ENCODE measurements at regions not wholly inside any gene's neighbourhood (a gene's known extent, or its start where the extent isn't known, plus 50 kb on each side); places are given as distances from the start of the nearest gene placed in this dataset.
"Not testable (repeated sequence)": the region's sequence is repeated elsewhere in the genome, so short reads cannot be mapped to it uniquely, and the experiment has no call there.

DNA sequence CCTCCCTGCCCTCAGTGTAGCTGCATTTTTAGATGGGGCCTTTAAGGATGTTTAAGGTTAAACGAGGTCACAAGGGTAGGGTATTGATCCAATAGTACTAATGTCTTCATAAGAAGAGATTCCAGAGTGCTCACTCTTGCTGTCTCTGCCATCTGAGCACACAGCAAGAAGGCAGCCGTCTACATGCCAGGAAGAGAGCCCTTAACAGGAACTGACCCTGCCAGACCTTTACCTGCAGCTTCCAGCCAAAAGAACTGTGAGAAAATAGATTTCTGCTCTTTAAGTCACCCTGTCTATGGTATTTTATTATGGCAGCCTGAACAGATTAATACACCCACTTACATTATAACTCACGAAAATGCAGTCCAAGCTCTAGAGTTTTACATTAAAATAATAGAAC, 685.3 kb upstream of the MARCKS start:
- no peak for FAIRE-seq

DNA sequence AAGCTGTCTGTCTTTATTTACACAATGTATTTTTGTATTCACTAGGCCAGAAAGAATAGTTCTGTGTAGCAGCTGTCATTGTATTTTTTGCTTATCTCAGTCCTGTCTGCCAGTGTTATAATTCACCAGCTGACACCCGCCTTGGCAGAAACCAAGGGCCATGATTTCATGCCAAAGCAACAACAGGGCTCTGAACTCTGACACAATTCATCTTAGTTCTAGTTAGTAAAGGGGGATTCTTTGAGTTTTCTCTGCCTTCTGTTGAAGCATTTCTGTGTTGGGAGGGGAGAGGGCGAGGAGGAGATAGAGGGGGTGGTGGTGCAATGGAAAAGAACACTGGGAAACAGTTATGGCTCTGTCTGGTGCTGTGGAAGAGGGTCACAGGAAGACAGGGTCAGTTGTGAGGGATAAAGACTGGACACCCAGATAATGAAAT, 684.6 kb upstream of the MARCKS start:
- no peak for FAIRE-seq

GRCh38 chr6:113178349-113178748, 678.8 kb upstream of the MARCKS start:
- FAIRE-seq = no peak

DNA sequence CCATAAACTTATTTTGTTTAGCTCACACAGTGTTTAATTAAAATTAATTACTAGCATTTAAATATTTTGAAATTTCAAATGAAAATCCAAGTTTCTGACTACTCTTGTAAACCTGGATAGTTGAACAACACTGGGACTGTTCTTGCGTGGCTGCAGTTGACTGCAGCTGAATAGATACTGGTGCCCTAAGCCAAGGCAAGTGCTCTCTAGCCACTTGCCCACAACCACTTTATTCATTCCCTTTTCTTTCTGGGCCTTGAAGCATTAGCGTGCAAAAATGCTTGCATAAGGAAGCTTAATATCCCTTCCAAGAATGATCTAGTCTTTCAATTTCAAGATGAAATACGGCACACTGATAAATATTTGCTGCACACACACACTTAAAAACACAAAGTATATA, 676.0 kb upstream of the MARCKS start:
- FAIRE-seq = no peak

- FAIRE-seq = no peak
These were observed 674.6 kb upstream of the MARCKS start for GRCh38 chr6:113182370-113183141.

- no peak for FAIRE-seq
These were observed 672.9 kb upstream of the MARCKS start for GRCh38 chr6:113184291-113184690.

DNA sequence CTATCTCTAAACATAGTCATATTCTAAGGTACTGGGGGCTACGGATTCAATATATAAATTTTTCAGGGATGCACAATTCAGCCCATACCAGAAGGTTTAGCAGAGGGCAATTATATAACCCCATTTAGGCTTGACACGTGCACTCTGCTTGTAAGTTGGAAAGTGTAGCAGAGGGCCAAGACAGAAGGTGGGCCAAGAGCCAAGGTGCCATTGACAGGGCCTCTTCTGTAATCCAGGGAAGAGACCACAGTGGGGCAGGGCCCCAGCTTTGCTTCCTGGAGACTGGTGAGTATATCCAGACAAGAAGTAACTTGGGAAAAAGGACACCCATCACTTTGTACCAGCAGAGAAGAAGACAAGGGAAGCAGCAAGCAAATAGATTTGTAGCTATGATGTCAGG, 672.4 kb upstream of the MARCKS start:
- FAIRE-seq = no peak

- no peak for FAIRE-seq
These were observed 671.8 kb upstream of the MARCKS start for GRCh38 chr6:113185299-113185698.

- no peak for FAIRE-seq
These were observed 669.5 kb upstream of the MARCKS start for GRCh38 chr6:113187661-113188060.

DNA sequence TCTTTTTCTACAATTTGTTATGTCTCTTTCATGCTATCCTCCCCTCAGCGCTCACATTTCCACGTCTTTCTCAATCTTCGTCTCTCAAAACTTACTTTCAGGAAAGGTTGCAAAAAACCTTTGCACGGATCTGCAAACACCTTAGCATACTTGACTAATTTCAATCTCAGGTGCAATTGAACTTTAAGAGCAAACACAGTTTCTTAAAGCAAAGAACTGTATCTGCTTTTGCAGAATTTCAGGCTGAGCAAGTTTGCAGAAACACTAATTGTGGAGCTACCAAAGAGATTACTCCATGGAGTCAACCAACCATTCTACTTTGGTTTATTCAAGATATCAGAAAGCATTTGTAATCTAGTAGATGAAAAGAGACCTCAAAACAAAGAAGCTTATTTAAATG, 668.2 kb upstream of the MARCKS start:
- FAIRE-seq = no peak

- FAIRE-seq = no peak
These were observed 667.0 kb upstream of the MARCKS start for GRCh38 chr6:113190170-113190569.

DNA sequence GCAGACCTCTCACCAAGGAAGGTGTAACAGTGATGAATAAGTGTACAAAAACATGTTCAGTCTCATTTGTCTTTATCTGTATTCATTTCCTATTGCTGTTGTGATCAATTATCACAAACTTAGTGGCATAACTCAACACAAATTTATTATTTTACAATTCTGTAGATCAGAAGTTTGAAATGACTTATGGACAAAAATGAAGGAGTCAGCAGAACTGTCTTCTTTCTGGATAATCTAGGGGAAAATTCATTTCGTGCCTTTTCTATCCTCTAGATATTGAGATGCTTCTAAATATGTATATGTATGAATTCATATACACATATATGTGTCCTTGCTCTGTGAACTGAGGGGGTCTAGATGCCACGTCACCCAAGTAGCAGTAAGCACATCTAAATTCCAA, 663.1 kb upstream of the MARCKS start:
- FAIRE-seq = no peak

- no peak for FAIRE-seq
These were observed 654.1 kb upstream of the MARCKS start for GRCh38 chr6:113202852-113203714.

DNA sequence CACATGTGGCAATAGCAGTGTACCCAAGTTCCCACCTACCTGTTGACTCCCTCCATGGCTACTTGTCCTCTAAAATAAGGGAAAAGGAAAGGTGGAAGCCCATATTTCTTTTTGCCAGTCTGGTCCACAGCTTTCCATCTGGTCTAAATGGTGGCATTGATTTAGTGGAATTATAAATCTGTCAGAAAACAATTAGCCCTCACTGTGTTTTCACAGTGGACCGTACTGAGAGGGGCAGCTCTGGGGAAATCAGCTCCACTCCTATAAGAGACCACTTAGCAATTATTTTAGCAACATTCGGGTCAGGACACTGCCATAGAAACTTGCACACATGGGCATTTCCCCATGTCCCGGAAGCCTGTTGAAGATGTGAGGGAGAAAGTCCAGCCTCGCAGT, 653.4 kb upstream of the MARCKS start:
- no peak for FAIRE-seq

DNA sequence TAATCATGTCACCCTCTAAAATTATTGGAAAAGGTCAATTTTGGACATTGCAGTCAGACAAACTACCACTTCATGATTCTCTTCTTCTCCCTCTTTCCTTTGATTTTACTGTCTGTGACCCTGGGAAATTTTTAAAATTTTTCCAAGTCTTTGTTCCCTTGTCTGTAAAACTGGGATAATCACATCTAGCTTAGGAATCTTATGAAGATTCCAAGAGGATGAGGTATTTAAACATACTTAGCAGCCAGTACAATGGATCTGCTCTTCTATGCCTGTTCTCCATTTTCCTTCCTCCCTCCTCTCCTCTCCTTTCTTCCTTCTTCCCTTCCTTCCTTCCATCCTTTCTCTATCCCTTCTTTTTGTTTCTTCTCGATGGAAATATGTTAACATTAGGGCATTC, 651.6 kb upstream of the MARCKS start:
- FAIRE-seq = no peak

DNA sequence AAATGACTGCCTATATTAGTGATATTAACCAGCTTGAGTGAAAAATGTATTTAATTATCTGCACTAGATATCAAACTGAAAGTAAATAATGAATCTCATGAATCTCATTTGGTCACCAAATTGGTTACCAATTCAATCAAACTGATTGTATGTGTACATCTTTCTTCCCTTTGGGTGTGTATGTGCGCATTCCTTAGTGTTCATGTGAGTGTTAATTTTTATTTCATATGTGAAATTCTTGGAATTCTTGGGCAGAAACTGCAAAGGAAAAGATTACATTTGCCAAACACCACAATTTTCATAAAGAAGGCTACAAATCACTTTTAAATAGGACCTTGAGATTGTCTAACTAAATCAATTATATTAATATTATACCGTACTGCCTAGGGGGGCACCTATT, 648.4 kb upstream of the MARCKS start:
- FAIRE-seq = no peak

- FAIRE-seq = no peak
These were observed 647.8 kb upstream of the MARCKS start for GRCh38 chr6:113209315-113209714.

DNA sequence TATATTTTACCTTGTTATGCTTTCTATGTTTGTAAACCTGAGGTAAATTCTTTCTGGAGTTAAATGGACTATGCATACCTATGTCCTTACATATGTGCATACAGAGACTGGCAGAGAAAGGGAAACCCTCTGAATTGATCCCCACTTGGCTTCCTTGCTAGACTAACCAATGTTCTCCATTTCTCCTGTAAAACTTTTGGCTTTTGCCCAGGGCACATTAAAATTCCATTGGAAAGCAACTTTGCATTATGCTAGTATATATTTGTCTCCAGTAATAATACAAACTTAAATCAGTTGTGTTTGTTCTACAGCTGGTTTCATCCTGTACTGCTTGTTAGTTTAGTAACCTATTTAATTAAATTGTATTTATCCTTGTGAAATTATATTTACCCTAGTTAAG, 646.0 kb upstream of the MARCKS start:
- no peak for FAIRE-seq

DNA sequence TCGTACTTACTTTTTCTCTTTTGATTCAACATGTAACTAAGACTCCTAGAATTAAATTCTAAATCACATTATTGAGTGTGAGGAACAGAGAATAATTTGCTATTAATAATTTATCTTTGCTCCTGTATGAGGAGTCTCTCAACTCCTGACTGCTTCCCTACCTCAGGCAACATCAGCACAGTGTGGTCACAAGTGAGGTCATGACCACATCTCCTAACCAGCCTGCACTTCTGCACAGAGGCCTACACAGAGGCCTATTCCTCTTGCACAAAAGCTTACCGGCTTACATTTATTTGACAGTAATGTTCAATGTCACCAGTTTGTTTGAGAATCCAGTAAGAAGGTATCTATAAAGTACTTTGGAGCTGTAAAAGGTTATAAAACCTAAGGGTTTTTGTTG, 637.4 kb upstream of the MARCKS start:
- no peak for FAIRE-seq

DNA sequence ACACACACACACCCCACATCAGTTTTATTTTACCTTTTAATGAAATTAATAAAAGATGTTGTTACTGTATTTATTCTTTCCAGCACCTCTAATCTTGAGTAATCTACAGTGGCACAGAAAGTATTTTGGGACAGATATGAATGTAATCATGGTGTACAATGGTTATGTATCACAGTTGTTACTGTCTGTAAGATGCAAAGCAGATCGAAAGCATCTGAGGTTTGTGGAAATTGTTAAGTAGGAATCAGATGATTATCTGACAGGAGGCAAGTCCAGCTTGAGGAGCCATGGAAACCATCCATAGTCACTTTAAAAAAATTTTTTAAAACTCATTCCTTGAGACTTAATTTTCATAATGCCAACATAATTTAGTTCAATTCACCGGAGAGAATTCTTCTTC, 636.3 kb upstream of the MARCKS start:
- FAIRE-seq = no peak

GRCh38 chr6:113221850-113222249, 635.3 kb upstream of the MARCKS start:
- FAIRE-seq = no peak

DNA sequence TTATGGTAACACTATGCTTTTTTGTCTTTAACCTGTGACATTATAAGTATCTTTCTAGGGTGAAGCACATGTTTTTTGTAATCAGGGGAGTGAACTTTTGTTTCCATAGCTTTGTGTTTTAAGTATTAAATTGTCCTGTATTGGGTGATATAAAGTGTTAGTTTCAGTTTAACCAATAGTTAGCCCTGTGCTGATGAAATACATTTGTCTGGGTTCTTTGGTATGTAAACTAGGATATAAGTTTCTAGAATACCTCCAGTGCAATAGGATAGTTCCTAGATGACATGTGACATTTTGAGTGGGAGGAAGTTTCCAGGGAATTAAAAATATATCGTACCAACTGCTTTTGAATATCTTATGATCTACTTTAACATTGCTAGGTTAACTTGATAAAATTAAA, 611.0 kb upstream of the MARCKS start:
- no peak for FAIRE-seq

DNA sequence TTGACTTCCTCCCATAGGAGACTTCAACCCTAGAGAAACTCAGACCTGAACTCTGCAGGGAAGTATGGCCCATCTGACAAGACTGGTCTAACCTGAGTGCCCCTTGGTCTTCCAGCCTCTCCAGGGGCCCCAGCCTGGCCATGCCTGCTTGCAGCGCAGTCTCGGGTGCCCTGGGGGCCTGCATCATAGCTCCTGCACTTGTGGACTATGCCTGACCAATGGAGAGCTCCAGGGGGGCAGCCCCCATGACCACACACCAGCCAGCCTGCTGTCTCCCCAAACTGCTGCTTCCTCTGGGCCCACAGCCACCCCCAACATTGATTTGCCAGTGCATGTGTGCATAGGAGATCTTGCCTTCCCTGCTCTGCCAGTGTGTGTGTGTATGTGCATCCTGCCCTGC, 608.6 kb upstream of the MARCKS start:
- FAIRE-seq = no peak

DNA sequence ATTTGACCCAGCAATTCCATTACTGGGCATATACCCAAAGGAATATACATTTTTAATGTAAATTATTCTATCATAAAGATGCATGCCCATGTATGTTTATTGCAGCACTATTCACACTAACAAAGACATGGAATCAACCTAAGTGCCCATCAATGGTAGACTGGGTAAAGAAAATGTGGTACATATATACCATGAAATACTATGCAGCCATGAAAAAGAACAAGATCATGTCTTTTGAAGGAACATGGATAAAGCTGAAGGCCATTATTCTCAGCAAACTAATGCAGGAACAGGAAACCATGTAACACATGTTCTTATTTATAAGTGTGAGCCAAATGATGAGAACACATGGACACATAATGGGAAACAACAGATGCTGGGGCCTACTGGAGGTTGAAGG, 603.0 kb upstream of the MARCKS start:
- FAIRE-seq = not testable (repeated sequence)

Measured in G401.6 (cell line).